Stomach smooth muscle (tissue), 2 donors: ENCODE measurements at regions not wholly inside any gene's neighbourhood (a gene's known extent, or its start where the extent isn't known, plus 50 kb on each side); places are given as distances from the start of the nearest gene placed in this dataset.

Source experiments
- H3K27ac ChIP-seq: one replicate; pipeline ENCODE4 v1.7.0; 2013; ENCODE audit warnings: mild to moderate bottlenecking, low read length, inconsistent platforms
- H3K27me3 ChIP-seq, 2 donors: one replicate each; pipeline ENCODE4 v1.7.0; 2013; ENCODE audit warnings: low read length in 2 of 2; ENCODE audit not compliant: insufficient read depth in 2 of 2, control insufficient read depth in 1 of 2
- H3K36me3 ChIP-seq, 2 donors: one replicate each; pipeline ENCODE4 v1.7.0; 2013; ENCODE audit warnings: low read length in 2 of 2; ENCODE audit not compliant: control insufficient read depth in 2 of 2, insufficient read depth in 2 of 2
- H3K4me1 ChIP-seq: one replicate; pipeline ENCODE4 v1.7.0; 2013; ENCODE audit warnings: low read length; ENCODE audit not compliant: control insufficient read depth, insufficient read depth
- H3K4me3 ChIP-seq, 2 donors: one replicate each; pipeline ENCODE4 v1.7.0; 2013; ENCODE audit warnings: low read length in 2 of 2
- H3K9ac ChIP-seq, 2 donors: one replicate each; pipeline ENCODE4 v1.7.0; 2013; ENCODE audit warnings: low read length in 2 of 2, mild to moderate bottlenecking in 1 of 2
- H3K9me3 ChIP-seq, 2 donors: one replicate each; pipeline ENCODE4 v1.7.0; 2013; ENCODE audit warnings: low read length in 2 of 2; ENCODE audit not compliant: control insufficient read depth in 2 of 2
- donor health status: healthy.
- donor health status: Pancreatic carcinoma.

DNA sequence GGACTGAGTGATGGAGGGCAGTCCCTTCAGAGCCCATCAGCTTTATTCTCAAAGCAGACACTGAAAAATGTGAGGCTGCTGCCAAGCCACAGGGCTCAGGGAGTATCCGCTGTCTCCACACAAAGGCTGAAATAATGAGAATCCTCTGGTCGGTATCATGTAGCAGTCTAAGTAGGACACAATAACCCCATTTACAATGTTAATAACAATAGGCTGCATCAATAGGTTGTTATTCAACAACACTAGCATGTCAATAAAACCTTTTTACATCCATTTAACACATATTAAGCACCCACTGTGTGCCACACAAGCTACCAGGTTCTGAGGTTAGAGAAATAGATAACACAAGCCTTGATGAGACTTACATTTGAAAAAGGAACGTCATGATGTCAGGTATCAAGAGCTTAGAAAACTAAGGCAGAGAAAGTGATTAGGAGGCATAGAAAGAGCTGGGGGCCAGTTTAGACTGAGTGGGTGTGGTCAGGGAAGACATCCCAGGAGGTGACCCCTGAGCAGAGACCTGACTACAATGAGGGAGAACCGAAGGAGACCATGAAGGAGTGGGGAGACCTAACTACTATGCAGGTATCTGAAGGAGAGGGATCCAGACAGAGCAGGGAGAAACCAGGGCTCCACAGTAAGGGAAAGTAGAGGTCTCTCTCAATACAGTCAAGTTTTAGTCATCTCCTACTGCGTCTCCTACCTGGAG lies 140.1 kb upstream of the GRIA1 start:
- H3K27me3 ChIP-seq, result peaks cover 0 to 5% of the 10 kb centered on the region in 2 donors
- no peak overlapping the region for H3K4me3 ChIP-seq

DNA sequence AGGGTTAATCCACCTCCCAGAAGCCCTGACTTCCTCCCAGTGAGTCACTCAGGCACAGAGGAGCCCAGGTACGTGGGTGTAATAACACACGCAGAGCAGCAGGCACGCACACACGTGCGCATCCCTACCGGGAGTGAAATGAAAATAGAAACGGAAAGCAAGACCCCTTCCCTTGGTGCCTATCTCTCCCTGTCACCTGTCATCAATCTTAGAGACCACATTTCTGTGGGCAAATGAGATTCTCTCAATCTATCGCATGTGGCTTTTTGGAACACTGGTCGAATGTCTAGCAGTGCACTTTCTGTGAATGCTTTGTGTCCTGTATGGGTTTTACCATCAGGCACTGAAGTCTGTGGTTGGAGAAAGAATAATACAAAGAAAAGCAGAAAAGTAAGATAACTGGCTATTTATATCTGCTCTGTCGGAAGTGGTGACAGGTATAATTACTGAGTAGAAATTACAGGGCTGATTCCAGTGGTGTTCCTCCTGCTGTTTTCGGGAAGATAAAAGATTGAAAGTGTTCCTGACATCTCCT lies 137.7 kb upstream of the GRIA1 start:
- Histone ChIP-seq H3K36me3 (no peaks in the 10 kb centered on the region), H3K9me3 (no peaks in the 10 kb centered on the region), H3K4me3 (peak overlapping the region in 1 of 2 donors; percentile 29), H3K4me1 (no peaks in the 10 kb centered on the region), H3K27ac (no peak overlapping the region), H3K9ac (no peak overlapping the region), H3K27me3 (peaks cover 0 to 5% of the 10 kb centered on the region in 2 donors)

More for the DNA sequence above, 140.1 kb upstream of the GRIA1 start:
- Histone ChIP-seq H3K9ac (no peak overlapping the region), H3K9me3 (no peaks in the 10 kb centered on the region), H3K4me1 (no peaks in the 10 kb centered on the region), H3K36me3 (no peaks in the 10 kb centered on the region), H3K27ac (no peak overlapping the region)

DNA sequence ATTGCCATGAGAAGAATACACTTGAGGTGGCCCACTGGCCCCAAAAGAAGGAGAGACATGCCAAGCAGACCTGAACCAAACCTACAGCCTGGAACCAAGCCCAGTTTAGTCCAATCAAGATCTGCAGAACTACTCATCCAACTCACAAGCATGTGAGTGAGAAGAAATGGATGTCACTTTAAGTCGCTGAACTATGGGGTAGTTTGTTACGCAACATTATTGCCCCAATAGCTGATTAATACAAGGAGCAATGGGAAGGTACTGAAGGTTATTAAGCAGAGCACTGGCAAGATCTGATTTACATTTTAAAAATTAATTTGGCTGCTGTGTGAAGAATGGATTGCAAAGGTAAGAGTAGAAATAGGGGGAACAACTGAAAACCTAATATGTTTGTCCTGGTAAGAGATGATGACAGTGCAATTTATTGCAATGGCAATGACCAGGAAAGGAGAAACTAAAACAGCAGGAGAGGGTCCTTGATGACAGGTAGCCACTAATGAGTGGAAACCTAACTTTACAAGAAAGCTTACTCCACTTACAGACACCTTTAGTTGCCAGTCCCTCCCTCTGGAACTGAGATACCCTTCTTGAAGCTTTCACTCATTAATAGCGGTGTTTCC lies 132.9 kb upstream of the GRIA1 start:
- H3K4me3 ChIP-seq, result no peak overlapping the region
- no peaks in the 10 kb centered on the region for H3K9me3 ChIP-seq
- no peaks in the 10 kb centered on the region for H3K36me3 ChIP-seq
- no peaks in the 10 kb centered on the region for H3K4me1 ChIP-seq
- no peak overlapping the region for H3K9ac ChIP-seq
- H3K27ac ChIP-seq, result no peak overlapping the region
- H3K27me3 ChIP-seq, result no peaks in the 10 kb centered on the region

DNA sequence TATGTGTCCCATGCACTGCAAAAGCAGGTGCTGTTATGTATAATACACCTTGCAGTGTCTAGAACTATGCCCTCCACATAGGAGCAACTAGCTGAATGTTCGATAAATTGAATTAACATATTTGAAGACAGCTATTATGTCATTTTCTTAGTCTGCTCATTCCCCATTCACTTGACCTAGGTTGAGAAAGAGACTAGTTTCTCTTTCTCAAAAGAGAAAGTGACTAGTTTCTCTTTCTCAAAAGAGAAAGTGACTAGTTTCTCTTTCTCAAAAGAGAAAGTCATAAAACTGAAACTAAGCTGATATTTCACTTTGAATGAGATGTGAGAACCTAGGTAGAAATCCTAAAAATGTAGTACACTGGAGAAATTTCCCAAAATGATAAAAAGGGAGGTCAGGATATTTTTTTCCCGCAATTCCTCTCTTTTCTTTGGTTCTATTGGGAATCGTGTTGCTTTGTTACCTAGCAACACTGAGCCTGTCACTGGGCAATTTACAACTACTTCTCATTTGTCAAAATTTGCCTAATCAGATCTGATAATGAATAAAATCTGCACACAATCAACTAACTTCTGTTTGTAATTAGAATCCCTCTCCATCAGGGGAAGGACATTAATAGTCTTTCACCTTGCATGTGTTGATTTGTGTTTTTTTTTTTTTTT lies 132.0 kb upstream of the GRIA1 start:
- Histone ChIP-seq H3K27ac (no peak overlapping the region), H3K27me3 (no peaks in the 10 kb centered on the region), H3K9me3 (no peaks in the 10 kb centered on the region), H3K36me3 (no peaks in the 10 kb centered on the region), H3K4me3 (no peak overlapping the region), H3K9ac (no peak overlapping the region), H3K4me1 (no peaks in the 10 kb centered on the region)

DNA sequence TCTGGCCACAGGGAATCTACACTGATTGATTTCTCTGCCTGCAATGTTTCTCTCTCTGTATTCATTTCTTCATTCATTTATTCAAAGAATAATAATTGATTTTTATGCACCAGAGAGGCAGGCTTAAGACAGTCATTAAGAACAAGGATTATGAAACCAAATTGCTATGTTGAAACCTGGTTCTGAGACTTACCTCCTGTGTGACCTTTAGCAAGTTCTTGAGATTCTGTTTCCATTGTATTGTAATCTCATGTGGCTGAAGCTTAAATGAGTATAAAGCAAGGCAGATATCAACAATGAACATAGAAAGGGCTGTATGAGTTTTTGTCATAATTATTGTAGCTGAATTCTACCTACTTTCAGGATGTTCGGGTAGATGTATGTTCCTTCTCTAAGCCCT lies 129.6 kb upstream of the GRIA1 start:
- no peaks in the 10 kb centered on the region for H3K27me3 ChIP-seq
- H3K27ac ChIP-seq, result no peak overlapping the region
- H3K4me3 ChIP-seq, result no peak overlapping the region
- H3K9me3 ChIP-seq, result no peaks in the 10 kb centered on the region
- H3K36me3 ChIP-seq, result no peaks in the 10 kb centered on the region
- no peaks in the 10 kb centered on the region for H3K4me1 ChIP-seq
- H3K9ac ChIP-seq, result no peak overlapping the region

DNA sequence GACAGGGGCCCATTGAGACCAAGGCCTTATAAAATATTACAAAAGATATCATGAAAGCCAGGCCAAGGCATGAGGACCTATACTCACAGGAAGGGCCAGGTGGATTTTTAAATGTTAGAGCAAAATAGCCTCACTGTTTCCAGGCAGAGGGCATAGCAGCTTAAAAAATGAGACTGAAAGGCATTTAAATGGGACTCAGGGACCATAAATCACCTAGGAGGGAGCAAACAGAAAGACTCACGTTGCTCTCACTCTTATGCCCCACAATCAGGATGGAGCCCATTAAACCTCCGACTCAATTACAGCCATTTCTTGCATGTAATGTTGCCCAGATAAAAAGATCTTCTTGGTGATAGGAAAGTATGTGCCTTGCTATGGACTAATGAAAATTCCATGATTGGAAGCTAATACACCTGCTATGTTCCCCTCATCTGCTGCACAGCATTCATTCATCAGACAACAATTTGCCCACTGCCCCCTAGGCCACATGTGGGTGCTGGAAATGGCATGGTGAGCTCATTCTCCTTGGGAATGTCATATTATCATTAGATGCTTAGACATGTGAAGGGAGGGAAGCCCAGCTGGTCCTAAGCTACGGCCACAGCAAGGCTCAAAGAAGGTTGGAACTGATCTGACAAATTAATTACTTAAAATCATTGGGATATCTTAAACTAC lies 128.6 kb upstream of the GRIA1 start:
- H3K4me3 ChIP-seq, result no peak overlapping the region
- no peak overlapping the region for H3K27ac ChIP-seq
- no peaks in the 10 kb centered on the region for H3K36me3 ChIP-seq
- no peaks in the 10 kb centered on the region for H3K4me1 ChIP-seq
- H3K27me3 ChIP-seq, result no peaks in the 10 kb centered on the region
- H3K9ac ChIP-seq, result no peak overlapping the region
- H3K9me3 ChIP-seq, result no peaks in the 10 kb centered on the region

DNA sequence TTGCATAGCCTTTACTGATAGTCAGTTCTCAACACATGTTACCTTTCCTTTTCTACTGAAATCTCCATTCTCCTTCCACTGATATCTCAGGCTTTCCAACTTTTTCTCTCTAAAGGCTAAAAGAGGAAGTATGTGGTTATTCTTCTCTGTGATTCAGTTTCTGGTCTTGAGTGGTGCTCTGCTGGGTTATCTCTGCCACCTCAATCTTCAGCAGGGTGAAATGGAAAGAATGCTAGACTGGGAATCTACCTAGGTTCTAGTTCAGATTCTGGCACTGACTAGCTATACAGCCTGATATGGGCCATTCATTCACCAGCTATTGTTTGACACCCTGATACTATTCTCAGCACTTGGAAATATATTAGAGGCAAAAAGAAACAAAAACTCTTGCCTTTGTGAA lies 124.9 kb upstream of the GRIA1 start:
- Histone ChIP-seq H3K27ac (no peak overlapping the region), H3K9ac (no peak overlapping the region)

DNA sequence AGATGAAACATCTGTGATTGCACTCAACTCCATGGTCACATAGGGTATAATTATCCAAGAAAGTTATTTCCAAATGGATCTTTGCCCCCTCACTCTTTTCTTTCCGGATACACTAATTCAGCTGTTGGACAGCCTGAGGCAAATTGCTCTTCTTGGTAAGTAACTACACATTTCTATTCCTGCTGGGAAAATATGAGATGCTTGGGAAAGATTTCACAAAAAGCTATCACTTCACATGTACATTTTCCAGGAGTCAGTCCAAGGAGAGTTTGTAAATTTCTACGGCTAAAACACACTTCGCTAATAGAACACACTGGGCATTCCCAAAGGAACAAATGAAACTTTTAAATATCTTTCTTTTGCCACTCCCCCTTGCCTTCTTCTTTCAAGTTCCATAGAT lies 123.0 kb upstream of the GRIA1 start:
- H3K4me3 ChIP-seq, result no peak overlapping the region
- H3K9me3 ChIP-seq, result no peaks in the 10 kb centered on the region
- no peak overlapping the region for H3K27ac ChIP-seq
- no peaks in the 10 kb centered on the region for H3K4me1 ChIP-seq
- H3K9ac ChIP-seq, result no peak overlapping the region
- no peaks in the 10 kb centered on the region for H3K27me3 ChIP-seq
- H3K36me3 ChIP-seq, result no peaks in the 10 kb centered on the region

More for the DNA sequence above, 124.9 kb upstream of the GRIA1 start:
- Histone ChIP-seq H3K4me1 (no peaks in the 10 kb centered on the region), H3K4me3 (no peak overlapping the region), H3K9me3 (no peaks in the 10 kb centered on the region), H3K36me3 (no peaks in the 10 kb centered on the region), H3K27me3 (no peaks in the 10 kb centered on the region)

DNA sequence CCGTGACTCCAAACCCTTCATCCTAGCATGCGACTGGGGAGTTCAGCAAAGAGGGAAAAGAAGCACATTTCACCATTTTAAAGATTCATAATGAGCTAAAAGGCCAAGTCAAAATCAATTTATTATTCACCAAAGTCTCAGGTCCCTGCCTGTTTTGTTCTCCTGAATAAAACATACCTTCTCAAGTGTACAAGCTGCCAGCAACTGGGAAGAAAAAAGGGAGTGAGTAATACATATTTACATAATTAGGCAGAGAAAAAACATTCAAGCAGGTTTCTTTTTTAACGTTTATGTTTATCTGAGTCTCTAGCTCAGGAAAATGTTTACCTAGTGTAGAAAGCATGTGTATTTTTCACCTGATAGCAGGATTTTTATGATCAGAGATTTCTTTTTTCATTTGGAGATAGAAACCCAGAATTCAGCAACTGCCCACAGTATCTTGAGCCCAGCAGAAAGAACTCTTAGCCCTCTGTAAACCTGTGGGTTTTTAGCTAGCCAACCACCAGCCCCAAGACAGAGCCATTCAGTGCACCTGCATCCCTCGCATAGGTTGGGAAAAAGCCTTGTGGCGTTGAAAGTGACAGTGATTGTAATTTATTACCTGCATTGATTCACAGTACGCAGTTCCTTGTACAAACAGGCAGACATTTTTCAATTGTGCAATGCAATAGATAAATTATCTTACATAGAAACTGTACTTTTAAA lies 117.9 kb upstream of the GRIA1 start:
- Histone ChIP-seq H3K4me1 (no peaks in the 10 kb centered on the region), H3K4me3 (no peak overlapping the region), H3K27ac (no peak overlapping the region), H3K27me3 (no peaks in the 10 kb centered on the region), H3K9me3 (peaks cover 0 to 2% of the 10 kb centered on the region in 2 donors), H3K9ac (no peak overlapping the region), H3K36me3 (no peaks in the 10 kb centered on the region)

DNA sequence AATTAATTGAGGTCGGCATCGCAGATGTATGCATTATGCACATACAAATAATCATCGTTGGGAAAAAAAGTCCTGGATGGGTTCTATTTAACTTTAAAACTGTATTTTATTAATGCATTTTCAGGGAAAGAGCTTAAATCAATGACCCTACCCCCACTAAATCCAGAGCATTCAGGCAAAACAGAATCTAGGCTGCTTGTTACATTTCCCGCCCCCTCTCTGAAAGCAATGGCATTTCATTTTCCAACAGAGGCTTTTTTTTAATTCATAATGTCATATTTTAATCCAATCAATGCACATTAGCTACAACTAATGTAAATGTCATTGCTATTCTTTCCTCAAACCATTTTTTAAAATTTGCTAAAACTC lies 117.4 kb upstream of the GRIA1 start:
- Histone ChIP-seq H3K27ac (no peak overlapping the region), H3K27me3 (no peaks in the 10 kb centered on the region), H3K4me3 (no peak overlapping the region), H3K9ac (no peak overlapping the region), H3K9me3 (peaks cover 0 to 2% of the 10 kb centered on the region in 2 donors), H3K36me3 (no peaks in the 10 kb centered on the region), H3K4me1 (no peaks in the 10 kb centered on the region)
